Cerebellar nuclear complex (tissue), 1 donor: ENCODE measurements at regions not wholly inside any gene's neighbourhood (a gene's known extent, or its start where the extent isn't known, plus 50 kb on each side); places are given as distances from the start of the nearest gene placed in this dataset.

Experiments
- DNase-seq, 2 experiments: peaks; one replicate each; lab custom pipeline; 2025; lab: John Stamatoyannopoulos, UW

DNA sequence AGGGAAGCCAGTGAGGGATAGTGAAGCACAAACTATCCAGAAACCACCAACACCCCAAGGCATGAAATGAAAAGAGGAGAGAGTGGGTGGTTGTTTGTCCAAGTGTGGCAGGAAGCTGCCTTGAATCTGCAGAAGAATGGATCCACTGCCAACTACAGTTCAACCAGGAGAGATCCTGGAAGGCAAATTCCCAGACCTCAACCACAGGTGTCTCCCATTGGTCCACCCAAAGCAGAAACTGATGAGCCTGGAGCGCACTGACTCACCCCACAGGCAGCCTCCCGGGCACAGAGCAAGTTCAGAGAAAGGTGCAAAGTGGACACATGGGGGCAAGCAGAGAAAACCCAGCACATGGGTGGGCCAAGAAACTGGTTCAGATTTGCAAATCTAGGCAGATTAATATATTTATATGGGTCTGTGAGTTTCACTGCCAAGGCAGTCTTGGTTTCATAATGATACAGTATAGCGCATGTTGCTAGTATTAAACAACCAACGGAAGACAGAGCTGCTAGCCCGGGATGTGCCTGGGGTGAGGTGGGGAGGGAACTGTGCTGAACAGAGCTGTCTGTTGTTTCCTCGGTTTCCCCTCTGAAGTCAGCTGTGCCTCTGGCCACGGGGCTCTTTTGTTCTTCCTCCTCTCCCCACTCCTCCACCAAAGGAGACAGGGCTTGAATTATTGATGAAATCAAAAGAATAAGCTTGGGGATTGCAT, 416.2 kb upstream of the CCDC196 start:
- DNase-seq: no peak

DNA sequence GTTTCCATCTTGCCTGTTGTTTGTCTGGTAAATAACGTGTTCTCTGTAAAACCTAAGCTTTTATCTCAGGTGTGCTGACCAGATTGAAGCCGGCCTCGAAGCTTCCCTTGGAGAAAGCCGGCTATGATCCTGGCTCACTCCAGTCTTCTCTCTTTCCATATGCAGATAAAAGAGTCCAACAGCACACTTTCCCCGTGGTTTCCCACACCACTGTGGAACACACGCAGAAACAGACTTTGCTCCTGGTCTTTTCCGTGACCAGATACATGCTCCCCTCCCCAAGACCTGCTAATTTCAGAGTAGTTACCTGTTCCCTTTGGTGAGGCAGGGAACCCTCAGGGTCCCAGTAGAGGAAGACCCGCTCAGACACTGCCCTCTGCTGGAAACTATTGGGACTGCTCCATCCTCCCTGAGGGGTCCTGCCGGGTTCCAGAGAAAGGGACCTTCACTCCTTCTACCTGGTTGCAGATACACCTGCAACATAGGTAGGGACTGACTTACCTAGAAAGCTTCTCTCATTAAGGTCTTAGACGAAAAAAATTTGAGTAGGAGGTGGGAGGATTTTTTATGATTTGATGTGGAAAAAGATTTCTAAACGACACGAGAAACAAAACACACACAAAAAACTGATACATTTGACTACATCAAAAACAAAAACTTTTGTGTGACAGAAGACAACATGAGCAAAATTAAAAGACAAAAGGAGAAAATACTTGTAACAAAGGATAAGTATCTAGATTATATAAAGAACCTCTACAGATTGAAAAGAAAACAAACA, 415.4 kb upstream of the CCDC196 start:
- DNase-seq: peak in 1 of 2 experiments; percentile 30

DNA sequence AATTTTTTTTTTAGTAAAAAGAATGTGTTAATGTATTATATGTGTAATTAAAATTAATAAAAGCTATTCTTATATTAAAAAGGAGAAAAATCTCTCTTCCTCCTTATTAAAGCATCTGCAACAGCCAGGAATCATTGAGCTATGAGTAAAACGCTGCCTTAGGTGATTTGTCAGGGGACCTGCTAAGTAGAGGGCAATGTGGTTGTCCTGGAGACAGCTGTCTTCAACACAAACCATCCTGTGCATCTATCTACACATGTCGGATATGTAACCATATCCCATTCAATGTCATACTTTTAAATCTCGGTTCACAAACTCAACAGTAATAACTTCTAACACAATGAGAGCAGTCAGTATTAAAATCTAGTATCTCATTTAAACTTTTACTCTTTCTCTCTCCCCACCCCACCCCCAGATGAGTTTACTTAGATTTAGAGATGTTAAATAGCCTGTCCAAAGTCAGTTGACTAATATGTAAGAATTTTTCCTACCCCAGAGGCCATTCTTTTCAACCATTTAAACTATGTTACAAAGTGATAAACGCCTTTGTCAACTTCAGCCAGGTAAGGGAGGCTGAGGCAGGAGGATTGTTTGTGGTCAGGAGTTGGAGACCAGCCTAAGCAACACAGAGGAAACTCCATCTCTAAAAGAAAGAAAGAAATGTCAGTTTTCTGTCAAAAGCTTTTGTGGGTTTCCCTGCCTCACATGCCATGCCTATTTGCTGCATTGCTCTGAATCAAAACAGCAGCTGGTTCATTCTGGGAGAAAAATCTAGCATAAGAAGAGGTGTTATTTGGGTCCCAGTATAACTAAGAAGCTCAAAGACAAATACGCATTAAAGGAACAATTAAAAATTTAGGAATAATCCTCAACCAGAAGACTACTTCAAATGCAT, 413.7 kb upstream of the CCDC196 start:
- no peak for DNase-seq

DNA sequence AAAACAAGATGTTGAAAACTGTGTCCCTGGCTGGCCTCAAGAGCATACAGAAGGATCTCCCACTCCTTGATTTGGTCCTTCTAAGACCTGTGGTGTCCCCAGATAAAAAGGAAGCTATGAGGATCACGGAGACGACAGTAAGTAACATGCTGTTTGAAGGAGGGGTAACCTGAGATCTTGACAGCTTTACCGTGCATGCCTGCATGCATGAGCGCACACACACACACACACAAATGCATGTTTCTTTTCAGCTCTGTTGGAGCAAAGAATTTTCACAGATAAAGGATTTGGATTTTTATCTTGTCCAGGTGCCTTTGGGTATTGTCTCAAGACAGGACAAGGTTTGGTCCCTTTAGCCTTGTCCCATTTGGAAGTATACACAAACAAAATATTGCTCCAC, 411.6 kb upstream of the CCDC196 start:
- DNase-seq: no peak

DNA sequence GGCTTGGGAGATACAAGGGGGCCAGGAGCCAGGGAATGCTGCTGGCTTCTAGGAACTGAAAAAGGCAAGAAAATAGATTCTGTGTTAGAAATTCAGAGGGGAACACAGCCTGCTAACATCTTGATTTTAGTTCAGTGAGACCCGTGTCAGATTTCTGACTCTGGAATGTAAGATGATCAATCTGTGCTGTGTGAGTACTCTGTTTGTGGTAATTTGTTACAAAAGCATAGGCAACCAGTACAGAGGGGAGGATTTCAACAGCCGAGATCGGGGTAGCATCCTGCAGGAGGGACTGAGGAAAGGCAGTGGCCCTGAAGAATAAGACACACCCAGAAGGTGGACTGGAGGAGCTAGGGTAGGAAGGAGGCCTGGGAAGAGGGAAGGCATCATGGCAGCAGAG, 410.0 kb upstream of the CCDC196 start:
- no peak for DNase-seq

DNA sequence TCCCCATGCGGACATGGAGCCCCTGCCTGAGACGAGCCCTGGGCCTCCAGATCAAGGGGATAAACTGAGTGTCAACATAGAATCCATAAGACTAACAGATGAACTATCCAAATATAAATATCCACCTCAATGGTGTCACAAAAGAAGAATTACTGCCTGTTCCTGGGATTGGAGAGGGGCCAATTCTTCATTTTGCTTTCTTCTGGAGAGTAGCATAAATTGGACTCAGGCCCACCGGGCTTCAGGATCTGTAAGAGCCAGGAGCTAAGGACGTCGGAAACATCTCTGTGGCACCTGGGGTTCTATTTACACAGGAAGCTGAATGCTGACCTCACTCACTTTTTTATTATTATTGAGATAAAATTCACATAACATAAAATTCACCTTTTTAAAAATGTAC, 408.2 kb upstream of the CCDC196 start:
- DNase-seq: no peak

DNA sequence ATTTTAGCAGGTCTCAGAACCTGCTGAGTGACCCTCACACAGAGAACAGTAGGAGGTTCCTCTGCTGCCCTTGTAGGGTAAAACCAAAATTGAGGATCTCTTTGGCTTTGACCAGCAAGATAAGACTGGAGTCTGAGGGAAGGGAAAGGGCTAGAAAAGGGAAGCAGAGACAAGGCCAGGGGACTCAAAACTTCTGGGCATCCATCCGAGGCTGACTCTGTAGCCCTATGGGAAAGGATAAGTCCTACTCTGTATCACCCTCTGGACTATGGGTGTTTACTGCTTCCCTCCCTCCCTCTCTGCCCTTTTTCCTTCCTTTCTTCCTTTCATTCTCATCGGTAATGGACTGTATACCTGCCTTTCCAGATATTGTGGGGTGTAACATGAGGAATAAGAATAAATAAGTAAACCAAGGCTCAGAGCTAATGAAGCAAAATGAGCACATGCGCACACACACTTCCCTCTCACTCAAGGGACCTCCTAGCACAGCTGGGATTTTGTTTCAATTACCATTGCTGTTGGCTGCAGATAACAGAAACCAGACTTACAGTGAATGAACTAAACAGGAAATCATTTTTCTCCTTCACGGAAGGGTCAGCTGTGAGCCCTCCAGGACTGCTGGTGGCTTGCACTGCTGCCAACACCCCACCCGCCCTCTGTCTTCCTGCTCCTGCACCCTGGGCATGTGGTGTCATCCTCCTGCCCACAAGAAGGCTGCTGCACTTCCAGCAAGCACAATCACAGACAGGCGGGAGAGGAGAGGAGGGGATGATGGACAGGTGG, 404.4 kb upstream of the CCDC196 start:
- DNase-seq: no peak

DNA sequence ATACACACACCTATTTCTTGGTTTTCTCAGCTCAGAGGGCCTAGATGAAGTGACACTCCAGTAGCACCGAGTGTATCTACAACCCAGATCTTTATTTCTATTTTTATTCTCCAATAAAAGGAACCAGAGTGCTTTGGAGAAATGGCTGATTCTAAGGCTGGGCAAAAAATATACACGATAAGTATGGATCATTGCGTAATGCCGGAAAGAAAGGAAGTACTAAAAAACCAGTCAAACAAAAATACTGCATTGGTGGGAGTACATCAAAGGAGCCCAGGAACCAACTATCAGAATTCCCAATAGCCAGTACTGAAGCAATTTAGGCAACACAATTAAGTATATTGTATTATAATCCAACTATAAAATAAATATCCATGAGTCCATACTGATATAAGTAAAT, 400.9 kb upstream of the CCDC196 start:
- no peak for DNase-seq

DNA sequence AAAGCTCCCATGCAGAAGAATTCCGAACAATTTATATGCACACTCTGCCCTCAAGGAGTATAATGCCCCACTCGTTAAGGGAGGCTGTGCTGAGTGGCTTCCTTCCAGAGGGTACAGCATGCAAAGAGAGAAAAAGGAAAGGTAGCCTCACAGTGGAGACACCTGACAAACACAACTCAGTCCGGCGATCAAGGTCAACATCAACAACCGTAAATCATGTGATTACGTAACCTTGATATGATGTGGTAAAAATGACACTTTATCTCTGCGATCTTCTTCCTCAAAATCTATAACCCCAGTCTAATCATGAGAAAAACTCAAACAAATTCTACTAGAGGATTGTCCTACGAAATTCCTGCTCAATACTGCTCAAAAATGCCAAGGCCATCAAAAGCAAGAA, 400.5 kb upstream of the CCDC196 start:
- no peak for DNase-seq

DNA sequence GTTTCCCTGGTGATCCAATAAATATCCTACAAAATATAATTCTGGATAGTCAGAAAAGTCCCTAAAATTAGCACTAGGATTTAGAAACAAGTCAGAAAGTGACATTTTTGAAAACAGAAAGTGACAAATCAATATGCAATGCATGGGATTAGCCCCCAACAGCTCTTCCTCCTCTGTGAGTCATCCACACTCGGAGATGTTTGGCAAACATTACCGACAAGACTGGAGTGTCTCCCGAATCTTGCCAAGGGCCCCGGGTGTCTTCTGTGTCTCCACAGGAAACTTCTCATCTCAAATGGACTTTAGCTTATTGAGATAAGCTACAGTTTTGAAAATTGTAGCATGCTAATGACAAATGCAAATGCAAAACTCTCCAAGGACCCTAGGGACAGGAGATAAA, 398.9 kb upstream of the CCDC196 start:
- DNase-seq: no peak

DNA sequence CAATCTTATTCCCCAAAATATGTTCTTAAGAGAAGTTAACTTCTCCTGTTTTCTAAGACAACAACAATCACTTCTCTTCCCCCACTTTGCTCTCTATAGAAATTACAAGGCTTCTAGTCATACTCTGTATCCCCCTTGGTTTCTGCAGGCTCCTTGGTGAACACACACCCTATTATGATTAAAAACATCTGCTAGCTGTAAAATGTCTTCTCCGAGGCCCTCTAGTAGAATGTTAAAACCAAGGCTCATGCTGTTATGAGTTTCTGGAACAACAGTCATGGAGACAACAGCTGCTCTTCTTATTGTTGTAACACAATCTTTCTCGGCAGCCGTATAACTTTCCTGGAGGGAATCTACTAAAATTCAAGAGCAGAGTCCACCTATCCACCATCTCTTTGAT, 397.5 kb upstream of the CCDC196 start:
- DNase-seq: no peak

DNA sequence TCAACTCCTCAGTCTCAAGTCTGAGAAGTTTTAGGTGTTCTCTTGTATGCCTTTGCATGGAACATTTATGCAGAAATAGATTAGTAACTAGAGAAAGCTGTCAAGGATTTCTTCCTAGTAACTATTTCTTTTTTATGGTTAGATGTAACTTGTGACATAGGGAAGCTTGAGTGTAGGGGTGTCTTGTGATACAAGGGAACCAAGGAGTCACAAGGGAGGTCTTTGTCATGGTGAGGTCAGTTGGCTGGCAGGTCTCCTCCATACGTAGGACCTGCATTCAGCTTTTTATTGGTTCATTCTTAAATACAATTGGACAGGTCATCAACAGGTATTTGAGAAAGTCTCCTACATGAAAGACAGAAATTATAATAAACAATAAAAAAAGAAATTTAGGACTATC, 394.0 kb upstream of the CCDC196 start:
- no peak for DNase-seq

DNA sequence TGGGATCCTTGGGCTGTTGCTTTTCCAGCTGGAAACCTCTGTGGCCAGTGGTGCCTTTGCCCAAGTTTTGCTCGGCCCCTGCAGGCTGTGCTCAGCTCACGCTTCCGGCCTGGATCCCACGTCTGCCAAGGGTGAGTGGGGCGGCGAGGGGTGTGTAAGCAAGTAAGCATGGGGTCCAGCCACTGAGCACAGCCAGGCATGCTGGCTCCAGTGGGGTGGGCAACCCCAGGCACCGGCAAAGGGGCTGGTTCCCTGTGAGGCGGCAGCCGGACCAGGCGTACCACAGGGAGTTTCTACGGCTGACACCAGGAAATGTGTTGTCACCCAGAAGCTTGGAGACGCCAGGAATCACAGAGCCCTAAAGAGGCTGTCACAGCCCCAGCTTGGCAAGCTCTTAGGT, 393.4 kb upstream of the CCDC196 start:
- DNase-seq: no peak

DNA sequence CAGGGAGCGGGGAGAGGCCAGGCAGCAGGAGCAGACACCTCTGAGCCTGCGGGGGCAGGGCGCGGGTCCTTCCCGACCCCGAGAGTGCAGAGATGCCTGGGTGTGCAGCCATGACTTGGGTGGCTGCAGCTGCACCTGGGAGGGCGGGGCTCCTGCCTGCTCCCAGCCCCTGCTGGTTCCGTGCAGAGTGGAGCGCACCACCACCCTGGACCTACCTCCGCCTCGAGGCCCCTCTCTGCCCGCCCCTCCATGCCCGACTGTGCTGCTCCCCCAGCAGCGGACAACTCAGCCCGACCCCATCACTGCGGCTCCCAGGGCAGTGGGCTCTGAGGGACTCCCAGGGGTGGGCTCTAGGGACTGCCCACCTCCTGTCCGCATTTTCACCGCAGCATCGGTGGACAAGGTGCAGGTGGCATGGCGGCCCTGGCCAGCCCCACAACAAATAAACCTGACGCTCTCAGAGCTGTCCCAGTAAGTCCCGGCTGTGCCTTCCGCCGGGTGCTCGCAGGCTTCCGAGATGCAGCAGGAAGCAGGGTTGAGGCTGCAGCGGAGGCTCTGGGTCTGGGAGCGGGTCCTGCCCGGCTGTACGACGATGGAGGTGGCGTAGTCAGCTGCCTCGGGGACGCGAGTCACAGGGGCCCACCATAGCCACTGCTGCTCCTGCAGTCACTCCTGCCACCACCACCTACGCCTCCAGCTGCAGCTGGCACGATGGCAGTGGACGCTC, 392.0 kb upstream of the CCDC196 start:
- DNase-seq: no peak

DNA sequence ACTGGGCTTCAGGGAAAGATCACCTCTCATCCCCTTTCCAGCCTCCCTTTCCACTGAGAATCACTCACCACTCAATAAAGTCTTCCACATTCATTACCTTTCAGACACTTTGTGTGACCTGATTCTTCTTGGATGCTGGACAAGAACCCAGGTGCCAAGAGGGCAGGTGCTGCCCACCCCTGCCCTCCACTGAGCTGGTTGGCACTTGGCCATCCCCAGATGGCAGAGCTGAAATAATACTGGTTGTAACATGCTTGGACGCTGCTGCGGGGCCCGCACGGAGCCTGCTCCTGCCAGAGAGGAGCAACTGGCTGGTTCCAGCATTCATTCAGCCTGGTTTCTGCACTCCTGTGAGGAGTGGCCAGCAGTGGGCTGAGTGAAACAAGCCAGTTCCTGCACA, 386.7 kb upstream of the CCDC196 start:
- peak; percentile 48 to 70 for DNase-seq

DNA sequence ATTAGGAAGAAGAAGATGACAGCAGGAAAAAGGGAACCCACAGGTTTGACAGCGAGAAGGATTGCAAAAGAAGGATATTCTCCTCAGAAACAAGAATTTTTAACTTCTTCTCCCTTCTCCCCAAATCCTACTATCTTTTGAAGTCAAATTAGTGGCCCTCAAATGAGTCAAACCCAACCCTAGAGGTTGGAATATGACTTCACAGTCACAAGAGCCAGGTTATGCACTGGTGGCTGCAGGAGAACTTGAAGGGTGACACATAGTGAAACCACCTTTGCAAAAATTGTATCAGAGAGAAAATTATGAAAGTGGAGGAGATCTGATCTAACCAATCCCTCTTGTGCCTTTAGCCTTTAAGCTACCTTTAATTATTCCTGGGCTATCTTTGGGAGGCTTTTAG, 386.2 kb upstream of the CCDC196 start:
- DNase-seq: no peak

DNA sequence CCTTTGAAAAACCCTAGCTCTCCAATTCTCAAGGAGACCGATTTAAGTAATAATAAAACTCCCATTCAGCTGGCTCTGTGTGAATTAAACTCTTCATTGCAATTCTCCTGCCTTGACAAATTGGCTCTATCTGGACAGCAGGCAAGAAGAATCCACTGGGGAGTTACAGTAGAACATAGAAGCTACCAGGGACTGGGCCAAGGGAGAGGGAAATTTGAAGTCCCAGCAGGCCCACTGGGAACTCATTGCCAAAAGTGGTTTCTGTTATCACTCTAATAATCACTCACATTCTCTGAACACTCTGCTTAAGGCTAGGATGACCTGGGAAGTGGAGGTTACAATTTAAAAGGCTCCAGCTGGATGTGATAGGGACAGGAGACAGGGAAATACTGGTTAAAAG, 384.5 kb upstream of the CCDC196 start:
- no peak for DNase-seq

DNA sequence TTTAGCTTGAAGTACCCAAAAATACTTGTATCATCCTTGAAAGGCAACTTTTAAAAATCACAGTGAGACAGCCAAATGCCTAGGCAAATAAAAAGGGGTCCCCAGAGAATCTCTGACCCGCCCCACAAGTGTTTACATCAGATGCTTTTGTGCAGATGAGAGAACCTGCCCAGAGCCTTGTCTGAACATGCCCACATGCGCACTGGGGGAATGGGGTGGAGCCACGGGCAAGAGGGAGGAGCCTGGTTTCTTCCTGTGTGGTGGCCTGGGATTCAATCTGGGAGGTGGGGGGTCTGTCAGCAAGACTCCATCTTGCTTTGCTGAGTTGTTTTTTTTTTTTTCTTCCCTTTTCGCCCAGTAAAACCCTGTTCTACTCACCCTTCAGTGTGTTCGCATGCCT, 381.7 kb upstream of the CCDC196 start:
- DNase-seq: no peak

DNA sequence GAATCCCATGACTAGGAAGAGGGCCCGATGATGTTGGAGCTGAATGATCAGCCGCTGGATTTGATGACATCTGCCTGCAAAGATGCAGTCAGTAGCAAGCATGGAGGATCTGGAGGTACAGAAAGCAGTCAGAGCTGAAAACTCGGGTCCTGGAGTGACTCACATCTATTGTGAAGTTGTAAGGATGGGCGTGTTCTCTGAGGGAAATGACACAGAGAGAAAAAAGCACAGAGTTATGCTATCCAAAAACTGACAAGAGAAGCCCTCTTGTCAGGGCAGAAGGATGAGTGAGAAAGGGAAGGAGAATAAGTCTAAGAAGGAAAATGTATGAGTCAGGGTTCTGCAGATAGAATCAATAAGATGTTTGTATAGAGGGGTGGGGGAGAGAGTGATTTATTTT, 380.4 kb upstream of the CCDC196 start:
- DNase-seq: no peak

DNA sequence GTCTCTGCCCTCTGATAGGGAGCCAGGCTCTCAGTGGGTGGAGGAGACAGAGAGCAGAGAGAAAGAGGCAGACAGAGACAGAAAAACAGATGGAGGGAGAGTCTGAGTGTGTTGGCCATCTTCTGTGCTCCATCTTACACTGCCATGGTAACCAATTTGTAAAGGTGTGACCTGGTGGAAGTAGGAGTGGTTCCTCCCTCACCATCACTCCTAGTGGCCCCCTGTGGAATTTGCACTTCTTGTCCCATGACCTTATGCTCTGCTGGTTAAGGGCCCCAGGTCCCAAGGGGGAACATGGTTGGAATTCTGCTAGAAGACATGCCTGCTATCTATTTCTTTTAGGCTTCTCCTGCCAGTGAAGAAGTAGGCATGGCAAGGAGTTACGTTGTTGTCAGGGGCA, 376.7 kb upstream of the CCDC196 start:
- DNase-seq: no peak

DNA sequence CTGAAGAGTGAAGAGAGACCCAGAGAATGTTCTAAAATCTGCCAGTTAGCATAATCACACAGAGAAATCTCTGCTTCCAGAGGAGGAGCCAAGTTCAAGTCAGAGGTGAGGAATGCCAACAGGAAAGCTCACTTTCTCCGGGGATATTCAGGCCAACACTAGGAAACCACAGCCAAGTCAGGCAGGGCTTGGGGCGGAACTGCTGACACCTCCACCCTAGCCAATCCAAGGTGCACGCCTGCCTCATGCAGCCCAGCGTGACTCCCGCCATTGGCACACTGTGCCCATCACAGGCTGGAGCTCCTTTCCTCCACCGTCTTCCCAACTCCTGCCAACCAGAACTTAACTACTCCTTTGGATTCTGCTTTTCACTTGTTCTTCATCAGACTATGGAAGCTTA, 374.3 kb upstream of the CCDC196 start:
- DNase-seq: no peak
